Liver (tissue), 8 donors: ENCODE measurements at regions not wholly inside any gene's neighbourhood (a gene's known extent, or its start where the extent isn't known, plus 50 kb on each side); places are given as distances from the start of the nearest gene placed in this dataset.
"Not testable (repeated sequence)": the region's sequence is repeated elsewhere in the genome, so short reads cannot be mapped to it uniquely, and the experiment has no call there.

Experiments used
- DNase-seq: peaks from one replicate; pipeline ENCODE4 v3.0.0-alpha.2; 2017; ENCODE audit warnings: low spot score
- H3K27ac ChIP-seq, 2 donors: one replicate each; pipeline ENCODE4 v1.7.0; 2013; ENCODE audit warnings: inconsistent platforms in 2 of 2, low read length in 2 of 2, control low read depth in 1 of 2, low read depth in 1 of 2, mild to moderate bottlenecking in 1 of 2
- H3K27me3 ChIP-seq, 4 donors: one replicate each; pipeline versions ENCODE4 v1.6.1 to v1.7.0; 2013; ENCODE audit warnings: low read length in 3 of 4, inconsistent platforms in 1 of 4, mild to moderate bottlenecking in 1 of 4, moderate library complexity in 1 of 4; ENCODE audit not compliant: control insufficient read depth in 4 of 4, insufficient read depth in 4 of 4
- H3K36me3 ChIP-seq, 4 donors: one replicate each; pipeline versions ENCODE4 v1.6.1 to v1.7.0; 2013; ENCODE audit warnings: low read length in 3 of 4, mild to moderate bottlenecking in 3 of 4, low read depth in 1 of 4, moderate library complexity in 1 of 4; ENCODE audit not compliant: control insufficient read depth in 4 of 4, insufficient read depth in 3 of 4
- H3K4me1 ChIP-seq, 4 donors: one replicate each; pipeline versions ENCODE4 v1.6.1 to v1.7.0; 2013; ENCODE audit warnings: low read length in 3 of 4, mild to moderate bottlenecking in 3 of 4, moderate library complexity in 1 of 4; ENCODE audit not compliant: control insufficient read depth in 4 of 4, insufficient read depth in 4 of 4
- H3K4me3 ChIP-seq, 3 donors: one replicate each; pipeline versions ENCODE4 v1.6.1 to v1.7.0; 2013; ENCODE audit warnings: low read length in 3 of 3, control low read depth in 1 of 3, low read depth in 1 of 3, mild to moderate bottlenecking in 1 of 3
- H3K9ac ChIP-seq, 2 donors: one replicate each; pipeline ENCODE4 v1.7.0; 2013; ENCODE audit warnings: low read length in 2 of 2, mild to moderate bottlenecking in 2 of 2, moderate library complexity in 2 of 2, control low read depth in 1 of 2, low read depth in 1 of 2
- H3K9me3 ChIP-seq, 4 donors: one replicate each; pipeline versions ENCODE4 v1.6.1 to v1.7.0; 2013; ENCODE audit warnings: low read length in 3 of 4; ENCODE audit not compliant: control insufficient read depth in 4 of 4
- EGR1 ChIP-seq, 2 donors: IDR thresholded peaks; 2 replicates each; pipeline ENCODE4 v1.6.1; 2016 to 2018; ENCODE audit warnings: antibody characterized with exemption in 2 of 2, low read depth in 2 of 2
- FOXA2 ChIP-seq: IDR thresholded peaks from 2 replicates; pipeline ENCODE4 v1.6.1; 2016; ENCODE audit warnings: antibody characterized with exemption
- GABPA ChIP-seq, 2 donors: IDR thresholded peaks in 1 of 2; conservative IDR thresholded peaks in 1 of 2; 2 replicates each; pipeline ENCODE4 v1.6.1; 2016; ENCODE audit warnings: antibody characterized with exemption in 2 of 2, mild to moderate bottlenecking in 1 of 2, moderate library complexity in 1 of 2
- HNF4A ChIP-seq, 2 donors: conservative IDR thresholded peaks; 2 replicates each; pipeline ENCODE4 v1.6.1; 2016; ENCODE audit warnings: antibody characterized with exemption in 2 of 2, mild to moderate bottlenecking in 2 of 2
- HNF4G ChIP-seq: IDR thresholded peaks from 2 replicates; pipeline ENCODE4 v1.6.1; 2016; ENCODE audit warnings: antibody characterized with exemption
- JUND ChIP-seq, 2 donors: IDR thresholded peaks; 2 replicates each; pipeline ENCODE4 v1.6.1; 2016; ENCODE audit warnings: antibody characterized with exemption in 2 of 2
- NR2F2 ChIP-seq: IDR thresholded peaks from 2 replicates; pipeline ENCODE4 v1.6.1; 2016; ENCODE audit warnings: antibody characterized with exemption
- RAD21 ChIP-seq, 2 donors: IDR thresholded peaks; 2 replicates each; pipeline ENCODE4 v1.6.1; 2016; ENCODE audit warnings: antibody characterized with exemption in 2 of 2, mild to moderate bottlenecking in 2 of 2
- RXRA ChIP-seq, 2 donors: IDR thresholded peaks; 2 replicates each; pipeline ENCODE4 v1.6.1; 2017 to 2018; ENCODE audit warnings: antibody characterized with exemption in 2 of 2, mild to moderate bottlenecking in 1 of 2
- SP1 ChIP-seq: IDR thresholded peaks from 2 replicates; pipeline ENCODE4 v1.6.1; 2018; ENCODE audit warnings: antibody characterized with exemption, mild to moderate bottlenecking
- TAF1 ChIP-seq: conservative IDR thresholded peaks from 2 replicates; pipeline ENCODE4 v1.6.1; 2016; ENCODE audit warnings: antibody characterized with exemption, mild to moderate bottlenecking
- YY1 ChIP-seq: IDR thresholded peaks from 2 replicates; pipeline ENCODE4 v1.6.1; 2016; ENCODE audit warnings: antibody characterized with exemption, mild to moderate bottlenecking
- WGBS: extraction: QIAGEN DNeasy Blood & Tissue Kit; methylation state at CpG from one replicate; pipeline ENCODE4 v1.1.7; 2013; 5-methylcytosine and 5-hydroxymethylcytosine counted together
- TF ChIP-seq, protein P1 (sequence below): fragments of 150-350 bp; IDR thresholded peaks from 2 replicates; pipeline ENCODE4 v1.5.1; 2017; ENCODE audit warnings: improper control_type of control experiment, low read depth, low read length; ENCODE audit not compliant: missing input control
- TF ChIP-seq, protein P2 (sequence below): IDR thresholded peaks from 2 replicates; pipeline ENCODE4 v1.6.1; 2016; ENCODE audit warnings: antibody characterized with exemption
- TF ChIP-seq, protein P3 (sequence below): IDR thresholded peaks from 2 replicates; pipeline ENCODE4 v1.6.1; 2016; ENCODE audit warnings: antibody characterized with exemption
- TF ChIP-seq, protein P4 (sequence below): IDR thresholded peaks from 2 replicates; pipeline ENCODE4 v1.6.1; 2016; ENCODE audit warnings: antibody characterized with exemption
- TF ChIP-seq, protein P5 (sequence below): IDR thresholded peaks from 2 replicates; pipeline ENCODE4 v1.6.1; 2016; ENCODE audit warnings: antibody characterized with exemption, mild to moderate bottlenecking
- donor health status: healthy.
- donor health status: healthy.
- donor health status: healthy.
- donor health status: healthy.
- donor health status: healthy.

DNA sequence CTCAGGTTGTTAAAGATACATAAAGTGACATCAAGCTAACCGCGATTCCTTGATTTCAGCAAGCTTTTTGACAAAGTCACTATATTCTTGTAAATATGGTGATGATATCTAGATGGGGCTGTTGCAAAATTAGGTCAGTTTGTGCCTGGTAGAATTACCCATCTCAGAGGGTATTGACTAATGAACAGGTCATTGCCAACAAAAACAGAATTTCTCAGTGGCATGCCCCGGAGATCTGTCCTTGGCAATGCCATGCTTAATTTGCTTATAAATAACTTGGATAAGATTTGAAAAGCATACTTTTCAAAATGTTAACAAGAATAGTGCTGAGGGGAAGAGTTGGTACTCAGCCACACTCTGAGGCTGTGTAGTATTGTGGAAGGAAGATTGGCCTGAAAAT is 783.3 kb upstream of the SEMA6A start:
- Histone ChIP-seq H3K36me3 (no peaks in the 10 kb centered on the region), H3K4me1 (no peaks in the 10 kb centered on the region), H3K27ac (no peak overlapping the region), H3K9ac (no peak overlapping the region), H3K27me3 (no peaks in the 10 kb centered on the region), H3K4me3 (no peak overlapping the region), H3K9me3 (no peaks in the 10 kb centered on the region)
- DNase-seq = no peak
- WGBS = 77% methylated on average over 3 of the region's 3 CpGs
- TF ChIP-seq EGR1 (IDR thresholded peaks at IDR 0.05; ENCODE audit: low read depth in 2 of 2) = no peak
- no peak for TF ChIP-seq RXRA (IDR thresholded peaks at IDR 0.05)
- TF ChIP-seq FOXA2 = no peak
- TF ChIP-seq, protein P1, sequence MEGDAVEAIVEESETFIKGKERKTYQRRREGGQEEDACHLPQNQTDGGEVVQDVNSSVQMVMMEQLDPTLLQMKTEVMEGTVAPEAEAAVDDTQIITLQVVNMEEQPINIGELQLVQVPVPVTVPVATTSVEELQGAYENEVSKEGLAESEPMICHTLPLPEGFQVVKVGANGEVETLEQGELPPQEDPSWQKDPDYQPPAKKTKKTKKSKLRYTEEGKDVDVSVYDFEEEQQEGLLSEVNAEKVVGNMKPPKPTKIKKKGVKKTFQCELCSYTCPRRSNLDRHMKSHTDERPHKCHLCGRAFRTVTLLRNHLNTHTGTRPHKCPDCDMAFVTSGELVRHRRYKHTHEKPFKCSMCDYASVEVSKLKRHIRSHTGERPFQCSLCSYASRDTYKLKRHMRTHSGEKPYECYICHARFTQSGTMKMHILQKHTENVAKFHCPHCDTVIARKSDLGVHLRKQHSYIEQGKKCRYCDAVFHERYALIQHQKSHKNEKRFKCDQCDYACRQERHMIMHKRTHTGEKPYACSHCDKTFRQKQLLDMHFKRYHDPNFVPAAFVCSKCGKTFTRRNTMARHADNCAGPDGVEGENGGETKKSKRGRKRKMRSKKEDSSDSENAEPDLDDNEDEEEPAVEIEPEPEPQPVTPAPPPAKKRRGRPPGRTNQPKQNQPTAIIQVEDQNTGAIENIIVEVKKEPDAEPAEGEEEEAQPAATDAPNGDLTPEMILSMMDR = no peak
- TF ChIP-seq, protein P2, sequence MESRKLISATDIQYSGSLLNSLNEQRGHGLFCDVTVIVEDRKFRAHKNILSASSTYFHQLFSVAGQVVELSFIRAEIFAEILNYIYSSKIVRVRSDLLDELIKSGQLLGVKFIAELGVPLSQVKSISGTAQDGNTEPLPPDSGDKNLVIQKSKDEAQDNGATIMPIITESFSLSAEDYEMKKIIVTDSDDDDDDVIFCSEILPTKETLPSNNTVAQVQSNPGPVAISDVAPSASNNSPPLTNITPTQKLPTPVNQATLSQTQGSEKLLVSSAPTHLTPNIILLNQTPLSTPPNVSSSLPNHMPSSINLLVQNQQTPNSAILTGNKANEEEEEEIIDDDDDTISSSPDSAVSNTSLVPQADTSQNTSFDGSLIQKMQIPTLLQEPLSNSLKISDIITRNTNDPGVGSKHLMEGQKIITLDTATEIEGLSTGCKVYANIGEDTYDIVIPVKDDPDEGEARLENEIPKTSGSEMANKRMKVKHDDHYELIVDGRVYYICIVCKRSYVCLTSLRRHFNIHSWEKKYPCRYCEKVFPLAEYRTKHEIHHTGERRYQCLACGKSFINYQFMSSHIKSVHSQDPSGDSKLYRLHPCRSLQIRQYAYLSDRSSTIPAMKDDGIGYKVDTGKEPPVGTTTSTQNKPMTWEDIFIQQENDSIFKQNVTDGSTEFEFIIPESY = no peak
- no peak for TF ChIP-seq HNF4A (conservative IDR thresholded peaks at IDR 0.05)
- no peak for TF ChIP-seq RAD21 (IDR thresholded peaks at IDR 0.05)
- TF ChIP-seq, protein P3, sequence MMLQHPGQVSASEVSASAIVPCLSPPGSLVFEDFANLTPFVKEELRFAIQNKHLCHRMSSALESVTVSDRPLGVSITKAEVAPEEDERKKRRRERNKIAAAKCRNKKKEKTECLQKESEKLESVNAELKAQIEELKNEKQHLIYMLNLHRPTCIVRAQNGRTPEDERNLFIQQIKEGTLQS = no peak
- TF ChIP-seq SP1 = no peak
- TF ChIP-seq, protein P4, sequence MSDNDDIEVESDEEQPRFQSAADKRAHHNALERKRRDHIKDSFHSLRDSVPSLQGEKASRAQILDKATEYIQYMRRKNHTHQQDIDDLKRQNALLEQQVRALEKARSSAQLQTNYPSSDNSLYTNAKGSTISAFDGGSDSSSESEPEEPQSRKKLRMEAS = no peak
- TF ChIP-seq HNF4G = no peak
- TF ChIP-seq JUND (IDR thresholded peaks at IDR 0.05) = no peak
- no peak for TF ChIP-seq NR2F2
- TF ChIP-seq, protein P5, sequence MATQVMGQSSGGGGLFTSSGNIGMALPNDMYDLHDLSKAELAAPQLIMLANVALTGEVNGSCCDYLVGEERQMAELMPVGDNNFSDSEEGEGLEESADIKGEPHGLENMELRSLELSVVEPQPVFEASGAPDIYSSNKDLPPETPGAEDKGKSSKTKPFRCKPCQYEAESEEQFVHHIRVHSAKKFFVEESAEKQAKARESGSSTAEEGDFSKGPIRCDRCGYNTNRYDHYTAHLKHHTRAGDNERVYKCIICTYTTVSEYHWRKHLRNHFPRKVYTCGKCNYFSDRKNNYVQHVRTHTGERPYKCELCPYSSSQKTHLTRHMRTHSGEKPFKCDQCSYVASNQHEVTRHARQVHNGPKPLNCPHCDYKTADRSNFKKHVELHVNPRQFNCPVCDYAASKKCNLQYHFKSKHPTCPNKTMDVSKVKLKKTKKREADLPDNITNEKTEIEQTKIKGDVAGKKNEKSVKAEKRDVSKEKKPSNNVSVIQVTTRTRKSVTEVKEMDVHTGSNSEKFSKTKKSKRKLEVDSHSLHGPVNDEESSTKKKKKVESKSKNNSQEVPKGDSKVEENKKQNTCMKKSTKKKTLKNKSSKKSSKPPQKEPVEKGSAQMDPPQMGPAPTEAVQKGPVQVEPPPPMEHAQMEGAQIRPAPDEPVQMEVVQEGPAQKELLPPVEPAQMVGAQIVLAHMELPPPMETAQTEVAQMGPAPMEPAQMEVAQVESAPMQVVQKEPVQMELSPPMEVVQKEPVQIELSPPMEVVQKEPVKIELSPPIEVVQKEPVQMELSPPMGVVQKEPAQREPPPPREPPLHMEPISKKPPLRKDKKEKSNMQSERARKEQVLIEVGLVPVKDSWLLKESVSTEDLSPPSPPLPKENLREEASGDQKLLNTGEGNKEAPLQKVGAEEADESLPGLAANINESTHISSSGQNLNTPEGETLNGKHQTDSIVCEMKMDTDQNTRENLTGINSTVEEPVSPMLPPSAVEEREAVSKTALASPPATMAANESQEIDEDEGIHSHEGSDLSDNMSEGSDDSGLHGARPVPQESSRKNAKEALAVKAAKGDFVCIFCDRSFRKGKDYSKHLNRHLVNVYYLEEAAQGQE = no peak
- no peak for TF ChIP-seq GABPA (IDR thresholded peaks at IDR 0.05 in 1 of 2, conservative IDR thresholded peaks at IDR 0.05 in 1 of 2)

DNA sequence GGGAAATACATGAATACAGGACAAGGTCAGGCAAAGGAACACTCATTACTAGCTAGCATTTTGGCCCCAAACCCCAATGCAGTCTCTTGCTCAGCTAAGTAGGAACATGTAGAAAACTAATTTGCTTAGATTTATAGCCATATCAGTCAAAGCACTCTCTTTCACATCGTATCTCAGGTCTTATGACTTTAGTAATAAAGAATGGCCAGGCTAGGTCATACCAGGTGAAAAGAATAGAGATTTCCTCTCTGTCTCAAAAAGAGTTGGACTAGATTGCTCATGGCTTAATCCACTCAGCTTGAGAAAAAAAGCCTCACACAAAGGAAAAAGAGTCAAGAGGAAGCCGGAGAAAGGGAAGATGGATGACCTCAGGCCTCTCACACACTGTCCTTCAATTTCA is 772.7 kb upstream of the SEMA6A start:
- H3K4me3 ChIP-seq = no peak overlapping the region
- WGBS = 54% methylated on average over 2 of the region's 2 CpGs
- H3K9ac ChIP-seq = no peak overlapping the region
- DNase-seq = no peak
- TF ChIP-seq JUND (IDR thresholded peaks at IDR 0.05) = no peak
- no peak for TF ChIP-seq FOXA2
- TF ChIP-seq YY1 = no peak
- TF ChIP-seq, protein P3 = no peak
- no peak for TF ChIP-seq EGR1 (IDR thresholded peaks at IDR 0.05; ENCODE audit: low read depth in 2 of 2)
- TF ChIP-seq RAD21 (IDR thresholded peaks at IDR 0.05) = no peak
- TF ChIP-seq, protein P1 = no peak
- no peak for TF ChIP-seq TAF1
- H3K27me3 ChIP-seq = no peaks in the 10 kb centered on the region
- no peaks in the 10 kb centered on the region for H3K9me3 ChIP-seq
- H3K36me3 ChIP-seq = no peaks in the 10 kb centered on the region
- H3K4me1 ChIP-seq = no peaks in the 10 kb centered on the region
- H3K27ac ChIP-seq = no peak overlapping the region

DNA sequence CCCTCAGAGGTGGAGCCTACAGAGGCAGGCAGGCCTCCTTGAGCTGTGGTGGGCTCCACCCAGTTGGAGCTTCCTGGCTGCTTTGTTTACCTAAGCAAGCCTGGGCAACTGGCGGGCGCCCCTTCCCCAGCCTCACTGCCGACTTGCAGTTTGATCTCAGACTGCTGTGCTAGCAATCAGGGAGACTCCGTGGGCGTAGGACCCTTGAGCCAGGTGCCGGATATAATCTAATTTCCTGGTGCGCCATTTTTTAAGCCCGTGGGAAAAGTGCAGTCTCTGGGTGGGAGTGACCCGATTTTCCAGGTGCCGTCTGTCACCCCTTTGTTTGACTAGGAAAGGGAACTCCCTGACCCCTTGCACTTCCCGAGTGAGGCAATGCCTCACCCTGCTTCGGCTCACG is 769.1 kb upstream of the SEMA6A start:
- not testable (repeated sequence) for H3K36me3 ChIP-seq, H3K9ac ChIP-seq, H3K27me3 ChIP-seq, H3K9me3 ChIP-seq, H3K4me1 ChIP-seq, H3K27ac ChIP-seq, DNase-seq, H3K4me3 ChIP-seq
- WGBS = 62% methylated on average over 13 of the region's 13 CpGs
